ENCODE measurements at regions not wholly inside any gene's neighbourhood (a gene's known extent, or its start where the extent isn't known, plus 50 kb on each side); places are given as distances from the start of the nearest gene placed in this dataset.
"Not testable (repeated sequence)": the region's sequence is repeated elsewhere in the genome, so short reads cannot be mapped to it uniquely, and the experiment has no call there.

- DNase-seq (ENCODE audit: low read depth) = no peak
Observed at GRCh38 chr6:67219346-67219745, 1415.7 kb upstream of the ADGRB3 start.

GRCh38 chr6:67212584-67212983 lies 1422.5 kb upstream of the ADGRB3 start:
- no peak for DNase-seq (ENCODE audit: low read depth)

- DNase-seq (ENCODE audit: low read depth) = peak; percentile 76
Observed at GRCh38 chr6:67210450-67210849, 1424.6 kb upstream of the ADGRB3 start.

GRCh38 chr6:67201563-67201962 lies 1433.5 kb upstream of the ADGRB3 start:
- DNase-seq (ENCODE audit: low read depth) = no peak

- DNase-seq (ENCODE audit: low read depth) = no peak
Observed at GRCh38 chr6:67200626-67201403, 1434.3 kb upstream of the ADGRB3 start.

- no peak for DNase-seq (ENCODE audit: low read depth)
Observed at GRCh38 chr6:67199425-67199824, 1435.7 kb upstream of the ADGRB3 start.

- no peak for DNase-seq (ENCODE audit: low read depth)
Observed at GRCh38 chr6:67190733-67191132, 1444.3 kb upstream of the ADGRB3 start.

- DNase-seq (ENCODE audit: low read depth) = no peak
Observed at GRCh38 chr6:67184405-67184804, 1450.7 kb upstream of the ADGRB3 start.

- no peak for DNase-seq (ENCODE audit: low read depth)
Observed at GRCh38 chr6:67175101-67175500, 1460.0 kb upstream of the ADGRB3 start.

GRCh38 chr6:67165606-67166005 lies 1458.6 kb upstream of the EYS start:
- DNase-seq (ENCODE audit: low read depth) = no peak

- DNase-seq (ENCODE audit: low read depth) = no peak
Observed at GRCh38 chr6:67160820-67161219, 1453.8 kb upstream of the EYS start.

- DNase-seq (ENCODE audit: low read depth) = no peak
Observed at GRCh38 chr6:67141005-67141404, 1434.0 kb upstream of the EYS start.

- DNase-seq (ENCODE audit: low read depth) = no peak
Observed at GRCh38 chr6:67133973-67134372, 1426.9 kb upstream of the EYS start.

- DNase-seq (ENCODE audit: low read depth) = no peak
Observed at GRCh38 chr6:67131827-67132226, 1424.8 kb upstream of the EYS start.

- no peak for DNase-seq (ENCODE audit: low read depth)
Observed at GRCh38 chr6:67129780-67130179, 1422.8 kb upstream of the EYS start.

- no peak for DNase-seq (ENCODE audit: low read depth)
Observed at GRCh38 chr6:67127041-67127440, 1420.0 kb upstream of the EYS start.

- DNase-seq (ENCODE audit: low read depth) = no peak
Observed at GRCh38 chr6:67121115-67121514, 1414.1 kb upstream of the EYS start.

GRCh38 chr6:67112120-67112519 lies 1405.1 kb upstream of the EYS start:
- DNase-seq (ENCODE audit: low read depth) = no peak

GRCh38 chr6:67102743-67103142 lies 1395.7 kb upstream of the EYS start:
- peak; percentile 3 for DNase-seq (ENCODE audit: low read depth)

- not testable (repeated sequence) for DNase-seq (ENCODE audit: low read depth)
Observed at GRCh38 chr6:67095618-67096226, 1388.7 kb upstream of the EYS start.

GRCh38 chr6:67094431-67094946 lies 1387.5 kb upstream of the EYS start:
- DNase-seq (ENCODE audit: low read depth) = no peak

- DNase-seq (ENCODE audit: low read depth) = no peak
Observed at GRCh38 chr6:67073938-67074337, 1366.9 kb upstream of the EYS start.

- DNase-seq (ENCODE audit: low read depth) = no peak
Observed at GRCh38 chr6:67068781-67069180, 1361.8 kb upstream of the EYS start.

- no peak for DNase-seq (ENCODE audit: low read depth)
Observed at GRCh38 chr6:67064323-67064722, 1357.3 kb upstream of the EYS start.
